ENCODE measurements at regions not wholly inside any gene's neighbourhood (a gene's known extent, or its start where the extent isn't known, plus 50 kb on each side); places are given as distances from the start of the nearest gene placed in this dataset.
A peak's percentile ranks its signal among the peaks of the same experiment; 100 is the strongest.
"Not testable (repeated sequence)": the region's sequence is repeated elsewhere in the genome, so short reads cannot be mapped to it uniquely, and the experiment has no call there.

GRCh38 chr5:123732257-123732656 lies 220.3 kb downstream of the CSNK1G3 start:
- DNase-seq: no peak

- no peak for DNase-seq
Observed at GRCh38 chr5:123722451-123722850, 210.5 kb downstream of the CSNK1G3 start.

GRCh38 chr5:123721675-123722276 lies 209.8 kb downstream of the CSNK1G3 start:
- no peak for DNase-seq

- no peak for DNase-seq
Observed at GRCh38 chr5:123720955-123721354, 209.0 kb downstream of the CSNK1G3 start.

- DNase-seq: no peak
Observed at GRCh38 chr5:123720339-123720738, 208.4 kb downstream of the CSNK1G3 start.

GRCh38 chr5:123719004-123719403 lies 207.0 kb downstream of the CSNK1G3 start:
- no peak for DNase-seq

GRCh38 chr5:123718238-123718637 lies 206.3 kb downstream of the CSNK1G3 start:
- no peak for DNase-seq

GRCh38 chr5:123717139-123717538 lies 205.2 kb downstream of the CSNK1G3 start:
- no peak for DNase-seq

GRCh38 chr5:123710031-123710430 lies 198.1 kb downstream of the CSNK1G3 start:
- DNase-seq: no peak

GRCh38 chr5:123709422-123709821 lies 197.4 kb downstream of the CSNK1G3 start:
- DNase-seq: no peak

- DNase-seq: no peak
Observed at GRCh38 chr5:123708074-123708806, 196.3 kb downstream of the CSNK1G3 start.

- DNase-seq: no peak
Observed at GRCh38 chr5:123706531-123706930, 194.6 kb downstream of the CSNK1G3 start.

- DNase-seq: no peak
Observed at GRCh38 chr5:123705741-123706140, 193.8 kb downstream of the CSNK1G3 start.

GRCh38 chr5:123701511-123702200 lies 189.7 kb downstream of the CSNK1G3 start:
- DNase-seq: no peak

- DNase-seq: no peak
Observed at GRCh38 chr5:123700624-123701287, 188.8 kb downstream of the CSNK1G3 start.

GRCh38 chr5:123699571-123699970 lies 187.6 kb downstream of the CSNK1G3 start:
- no peak for DNase-seq

- not testable (repeated sequence) for DNase-seq
Observed at GRCh38 chr5:123698937-123699336, 187.0 kb downstream of the CSNK1G3 start.

GRCh38 chr5:123696921-123697341 lies 185.0 kb downstream of the CSNK1G3 start:
- no peak for DNase-seq

GRCh38 chr5:123690821-123691220 lies 178.8 kb downstream of the CSNK1G3 start:
- no peak for DNase-seq

- no peak for DNase-seq
Observed at GRCh38 chr5:123681061-123681460, 169.1 kb downstream of the CSNK1G3 start.

- DNase-seq: no peak
Observed at GRCh38 chr5:123673107-123673506, 161.1 kb downstream of the CSNK1G3 start.

- DNase-seq: no peak
Observed at GRCh38 chr5:123671711-123672456, 159.9 kb downstream of the CSNK1G3 start.

GRCh38 chr5:123671042-123671441 lies 159.1 kb downstream of the CSNK1G3 start:
- DNase-seq: peak; percentile 12
